Sigmoid colon (tissue), 4 donors: ENCODE measurements at regions not wholly inside any gene's neighbourhood (a gene's known extent, or its start where the extent isn't known, plus 50 kb on each side); places are given as distances from the start of the nearest gene placed in this dataset.

Source experiments
- EP300 ChIP-seq, 4 donors: sonication (generic); formaldehyde crosslinking; IDR thresholded peaks; one replicate each; pipeline ENCODE4 v1.6.1; 2017; ENCODE audit warnings: antibody characterized with exemption in 4 of 4
- POLR2A ChIP-seq, 2 donors: fragments of 450-650 bp; IDR thresholded peaks; one replicate each; pipeline ENCODE4 v1.6.1; 2016; ENCODE audit warnings: antibody characterized with exemption in 2 of 2, mild to moderate bottlenecking in 2 of 2, moderate library complexity in 2 of 2
- POLR2AphosphoS5 ChIP-seq, 4 donors: sonication (generic); formaldehyde crosslinking; IDR thresholded peaks; one replicate each; pipeline ENCODE4 v1.6.1; 2017; ENCODE audit warnings: antibody characterized with exemption in 4 of 4
- TF ChIP-seq, protein P1 (sequence below), 4 experiments: fragments of 450-650 bp in 3 of 4; fragments of 200-600 bp in 1 of 4; IDR thresholded peaks; one replicate each; pipeline ENCODE4 v1.5.1; 2016 to 2019; ENCODE audit warnings: antibody characterized with exemption in 4 of 4, mild to moderate bottlenecking in 3 of 4, moderate library complexity in 2 of 4

DNA sequence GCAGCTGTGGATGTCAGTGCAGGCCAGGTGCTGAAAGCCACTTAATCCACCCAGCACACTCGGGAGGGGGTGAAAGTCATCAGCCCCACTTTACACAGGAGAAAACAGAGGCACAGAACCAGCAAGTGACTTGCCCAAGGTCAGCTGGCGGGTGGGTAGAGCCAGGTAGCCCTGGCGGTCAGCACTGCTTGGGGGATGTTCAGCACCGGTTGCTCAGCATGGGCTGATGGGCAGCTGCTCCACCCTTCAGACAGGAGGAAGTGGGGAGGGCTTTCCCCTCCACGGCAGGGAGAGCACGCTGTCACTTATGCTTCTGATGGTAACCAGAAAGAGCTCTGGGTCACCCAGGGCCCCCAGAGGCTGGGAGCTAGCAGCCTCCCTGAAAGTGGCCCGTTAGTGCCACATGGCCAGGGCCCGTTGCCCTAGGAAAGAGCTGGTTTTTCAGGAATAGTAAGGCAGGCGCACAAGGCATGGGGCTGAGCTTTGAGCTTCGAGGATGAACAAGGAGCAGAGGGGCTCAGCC is 417.9 kb downstream of the CTTN start:
- TF ChIP-seq, protein P1, sequence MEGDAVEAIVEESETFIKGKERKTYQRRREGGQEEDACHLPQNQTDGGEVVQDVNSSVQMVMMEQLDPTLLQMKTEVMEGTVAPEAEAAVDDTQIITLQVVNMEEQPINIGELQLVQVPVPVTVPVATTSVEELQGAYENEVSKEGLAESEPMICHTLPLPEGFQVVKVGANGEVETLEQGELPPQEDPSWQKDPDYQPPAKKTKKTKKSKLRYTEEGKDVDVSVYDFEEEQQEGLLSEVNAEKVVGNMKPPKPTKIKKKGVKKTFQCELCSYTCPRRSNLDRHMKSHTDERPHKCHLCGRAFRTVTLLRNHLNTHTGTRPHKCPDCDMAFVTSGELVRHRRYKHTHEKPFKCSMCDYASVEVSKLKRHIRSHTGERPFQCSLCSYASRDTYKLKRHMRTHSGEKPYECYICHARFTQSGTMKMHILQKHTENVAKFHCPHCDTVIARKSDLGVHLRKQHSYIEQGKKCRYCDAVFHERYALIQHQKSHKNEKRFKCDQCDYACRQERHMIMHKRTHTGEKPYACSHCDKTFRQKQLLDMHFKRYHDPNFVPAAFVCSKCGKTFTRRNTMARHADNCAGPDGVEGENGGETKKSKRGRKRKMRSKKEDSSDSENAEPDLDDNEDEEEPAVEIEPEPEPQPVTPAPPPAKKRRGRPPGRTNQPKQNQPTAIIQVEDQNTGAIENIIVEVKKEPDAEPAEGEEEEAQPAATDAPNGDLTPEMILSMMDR (IDR thresholded peaks at IDR 0.05): no peak
- TF ChIP-seq EP300 (IDR thresholded peaks at IDR 0.05) (no peak), POLR2A (IDR thresholded peaks at IDR 0.05) (no peak), POLR2AphosphoS5 (IDR thresholded peaks at IDR 0.05) (no peak)
